MCF 10A (cell line): ENCODE measurements at regions not wholly inside any gene's neighbourhood (a gene's known extent, or its start where the extent isn't known, plus 50 kb on each side); places are given as distances from the start of the nearest gene placed in this dataset.

Experiments used
- BruUV-seq: library from RNA; stranded (reverse); fragments of 400-500 nt; replicated peaks from 2 replicates; lab custom pipeline; 2021; lab: Mats Ljungman, UMichigan
- CTCF ChIA-PET: fragments of 300-600 bp; sonication (Branson Sonifier 250); formaldehyde crosslinking; extraction: SDS; loops from one replicate; lab custom pipeline; 2021; ENCODE audit warnings: antibody characterized with exemption, inconsistent platforms; lab: Yijun Ruan, JAX
- POLR2A ChIA-PET: fragments of 300-600, 350-650 bp; sonication (Branson Sonifier 250); formaldehyde crosslinking; extraction: SDS; loops from one replicate; lab custom pipeline; 2020; ENCODE audit warnings: antibody characterized with exemption, inconsistent platforms; lab: Yijun Ruan, JAX
- DNase-seq: peaks from one replicate; pipeline ENCODE4 v3.0.0-alpha.2; 2018; ENCODE audit not compliant: unreplicated experiment
- H3K27ac Mint-ChIP-seq: one replicate; pipeline ENCODE4 v1.8.0; 2022; ENCODE audit warnings: mild to moderate bottlenecking, low read depth, mixed read lengths; ENCODE audit not compliant: unreplicated experiment
- H3K27me3 Mint-ChIP-seq: one replicate; pipeline ENCODE4 v1.8.0; 2022; ENCODE audit warnings: mixed read lengths; ENCODE audit not compliant: insufficient read depth, unreplicated experiment
- H3K36me3 Mint-ChIP-seq: one replicate; pipeline ENCODE4 v1.8.0; 2022; ENCODE audit warnings: mild to moderate bottlenecking, moderate library complexity, mixed read lengths; ENCODE audit not compliant: insufficient read depth, unreplicated experiment
- H3K4me1 Mint-ChIP-seq: one replicate; pipeline ENCODE4 v1.8.0; 2022; ENCODE audit warnings: mixed read lengths; ENCODE audit not compliant: insufficient read depth, unreplicated experiment
- H3K4me3 Mint-ChIP-seq: one replicate; pipeline ENCODE4 v1.8.0; 2022; ENCODE audit warnings: mild to moderate bottlenecking, moderate library complexity, mixed read lengths; ENCODE audit not compliant: unreplicated experiment
- H3K9me3 Mint-ChIP-seq: one replicate; pipeline ENCODE4 v1.8.0; 2022; ENCODE audit warnings: mixed read lengths; ENCODE audit not compliant: unreplicated experiment
- intact Hi-C: fragments of 100-400 bp; cut with micrococcal nuclease; formaldehyde crosslinking; loops from 2 replicates; pipeline ENCODE4 v1.14.1; 2022
- TF ChIP-seq, protein P1 (sequence below): fragments of 200-600 bp; IDR thresholded peaks from one replicate; pipeline ENCODE4 v1.8.0; 2022; ENCODE audit warnings: antibody characterized with exemption, mild to moderate bottlenecking; ENCODE audit not compliant: unreplicated experiment

DNA sequence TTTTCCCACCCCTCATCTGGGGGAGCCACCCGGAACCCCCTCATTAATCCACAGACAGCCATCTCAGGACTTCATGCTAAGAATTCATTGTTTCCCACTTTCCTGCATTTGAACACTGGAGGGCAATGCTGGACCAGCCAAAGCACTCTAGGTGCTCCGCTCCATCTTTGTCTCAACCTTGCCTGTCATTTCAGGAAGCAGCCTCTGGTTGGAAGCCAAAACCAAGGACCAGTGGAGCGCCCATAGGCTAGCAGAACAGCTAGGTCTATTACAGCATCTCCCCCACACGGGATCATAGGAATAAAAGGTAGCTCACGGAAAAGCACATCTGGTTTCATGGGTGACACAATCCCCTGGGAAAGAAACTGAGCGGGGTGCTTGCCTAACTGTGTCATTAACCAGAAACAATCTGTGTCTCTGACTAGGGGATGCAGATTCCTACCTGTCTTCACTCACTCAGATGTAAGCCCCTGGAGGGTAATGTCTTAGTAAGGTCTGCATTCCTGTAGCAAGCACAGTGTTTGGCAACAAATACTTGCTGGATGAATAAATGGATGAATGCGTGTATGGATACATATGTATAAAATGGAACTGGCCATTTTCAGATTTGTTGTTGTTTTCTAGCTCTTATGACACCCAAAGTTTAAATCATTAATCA is 197.0 kb downstream of the DAD1 start:
- H3K27ac Mint-ChIP-seq, result no peak overlapping the region
- H3K4me1 Mint-ChIP-seq, result peaks cover 27% of the 10 kb centered on the region
- TF ChIP-seq, protein P1, sequence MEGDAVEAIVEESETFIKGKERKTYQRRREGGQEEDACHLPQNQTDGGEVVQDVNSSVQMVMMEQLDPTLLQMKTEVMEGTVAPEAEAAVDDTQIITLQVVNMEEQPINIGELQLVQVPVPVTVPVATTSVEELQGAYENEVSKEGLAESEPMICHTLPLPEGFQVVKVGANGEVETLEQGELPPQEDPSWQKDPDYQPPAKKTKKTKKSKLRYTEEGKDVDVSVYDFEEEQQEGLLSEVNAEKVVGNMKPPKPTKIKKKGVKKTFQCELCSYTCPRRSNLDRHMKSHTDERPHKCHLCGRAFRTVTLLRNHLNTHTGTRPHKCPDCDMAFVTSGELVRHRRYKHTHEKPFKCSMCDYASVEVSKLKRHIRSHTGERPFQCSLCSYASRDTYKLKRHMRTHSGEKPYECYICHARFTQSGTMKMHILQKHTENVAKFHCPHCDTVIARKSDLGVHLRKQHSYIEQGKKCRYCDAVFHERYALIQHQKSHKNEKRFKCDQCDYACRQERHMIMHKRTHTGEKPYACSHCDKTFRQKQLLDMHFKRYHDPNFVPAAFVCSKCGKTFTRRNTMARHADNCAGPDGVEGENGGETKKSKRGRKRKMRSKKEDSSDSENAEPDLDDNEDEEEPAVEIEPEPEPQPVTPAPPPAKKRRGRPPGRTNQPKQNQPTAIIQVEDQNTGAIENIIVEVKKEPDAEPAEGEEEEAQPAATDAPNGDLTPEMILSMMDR, result peak; percentile 76
- intact Hi-C loops, result loop anchor here (1.0 to 10.0 kb wide), 4 partner anchors 81 to 463 kb away; no protein-coding TSS in a partner anchor
- DNase-seq, result peak; percentile 76
- no peak overlapping the region for H3K4me3 Mint-ChIP-seq
- POLR2A ChIA-PET, result no interaction called here
- H3K9me3 Mint-ChIP-seq, result no peaks in the 10 kb centered on the region
- BruUV-seq, result no TSS peak
- H3K27me3 Mint-ChIP-seq, result peaks cover 11% of the 10 kb centered on the region
- H3K36me3 Mint-ChIP-seq, result no peaks in the 10 kb centered on the region
- CTCF ChIA-PET, result interaction anchor here (0.5 to 6.6 kb wide), 19 partner anchors 9 to 233 kb away, joined by 3 to 233 read pairs (median 5); no protein-coding TSS in a partner anchor

DNA sequence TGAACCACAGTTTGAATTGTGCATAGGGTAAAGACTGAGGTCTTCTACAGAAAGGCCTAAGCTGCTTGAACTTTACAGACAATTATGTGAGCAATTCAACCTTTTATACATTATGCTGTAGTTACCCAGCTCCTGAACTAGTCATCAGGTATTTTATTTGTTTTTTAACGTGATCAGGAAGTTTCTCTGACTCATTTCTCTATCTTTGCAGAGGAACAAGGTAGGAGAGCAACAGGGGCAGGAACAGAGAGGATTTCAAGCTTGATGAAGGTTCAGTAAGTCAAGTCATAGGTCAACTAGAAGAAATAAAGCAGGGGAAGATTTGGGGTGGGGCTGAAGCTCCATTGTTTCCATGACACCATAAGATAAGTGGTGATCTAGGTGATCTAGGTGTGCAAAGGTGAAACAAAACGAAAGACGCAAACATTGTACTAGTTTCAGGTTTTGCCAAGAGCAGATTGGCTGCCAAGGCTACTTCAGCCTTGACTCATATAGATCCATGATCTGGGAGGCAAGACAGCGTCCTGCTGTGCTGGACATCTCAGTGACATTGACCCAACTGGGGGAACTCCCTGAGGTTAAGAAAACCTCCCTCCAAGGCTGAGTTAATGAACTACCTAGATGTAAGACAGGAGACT is 198.1 kb downstream of the DAD1 start:
- CTCF ChIA-PET, result interaction anchor here (0.6 to 6.6 kb wide), 25 partner anchors 10 to 481 kb away, joined by 3 to 233 read pairs (median 4); no protein-coding TSS in a partner anchor
- TF ChIP-seq, protein P1, result no peak
- H3K9me3 Mint-ChIP-seq, result no peaks in the 10 kb centered on the region
- BruUV-seq, result no TSS peak
- peaks cover 11% of the 10 kb centered on the region for H3K27me3 Mint-ChIP-seq
- H3K36me3 Mint-ChIP-seq, result no peaks in the 10 kb centered on the region
- intact Hi-C loops, result loop anchor here (1.0 to 10.0 kb wide), 3 partner anchors 82 to 464 kb away; no protein-coding TSS in a partner anchor
- peak; percentile 38 for DNase-seq
- peaks cover 27% of the 10 kb centered on the region for H3K4me1 Mint-ChIP-seq
- H3K27ac Mint-ChIP-seq, result peak overlapping the region; percentile 8
- POLR2A ChIA-PET, result interaction anchor here (0.7 to 1.2 kb wide), 3 partner anchors 42 to 136 kb away, joined by 3 to 4 read pairs (median 3); no protein-coding TSS in a partner anchor
- H3K4me3 Mint-ChIP-seq, result no peak overlapping the region

DNA sequence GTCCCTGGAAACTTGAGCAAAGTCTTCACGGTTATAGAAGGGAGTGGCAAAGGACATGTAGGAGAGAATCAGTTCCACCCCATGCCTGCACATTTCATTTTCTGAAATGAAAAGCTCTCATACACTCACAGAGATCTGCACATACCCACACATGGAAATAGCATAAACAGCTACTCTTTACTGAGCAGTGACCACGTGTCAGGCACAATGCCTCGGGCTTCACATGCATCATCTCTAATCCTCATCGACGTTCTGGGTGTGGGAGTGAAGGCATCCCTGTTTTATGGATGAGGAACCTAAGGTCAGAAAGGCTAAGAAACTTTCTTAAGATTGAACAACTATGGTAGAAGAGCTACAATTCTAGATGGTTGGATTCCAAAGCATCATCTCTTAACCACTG is 198.8 kb downstream of the DAD1 start:
- ChIA-PET CTCF (interaction anchor here (0.5 to 6.6 kb wide), 31 partner anchors 9 to 1429 kb away, joined by 3 to 233 read pairs (median 4); no protein-coding TSS in a partner anchor), POLR2A (interaction anchor here (0.7 to 1.2 kb wide), 4 partner anchors 42 to 121 kb away, joined by 3 read pairs; no protein-coding TSS in a partner anchor)
- Mint-ChIP-seq H3K4me1 (peaks cover 27% of the 10 kb centered on the region), H3K4me3 (no peak overlapping the region), H3K36me3 (no peaks in the 10 kb centered on the region), H3K9me3 (no peaks in the 10 kb centered on the region), H3K27ac (peak overlapping the region; percentile 8), H3K27me3 (peaks cover 10% of the 10 kb centered on the region)
- DNase-seq, result no peak
- intact Hi-C loops, result loop anchor here (10.0 kb wide), 1 partner anchor 465 kb away; no protein-coding TSS in a partner anchor
- TF ChIP-seq, protein P1, result no peak
- no TSS peak for BruUV-seq
